GM18519 (cell line): ENCODE measurements at regions not wholly inside any gene's neighbourhood (a gene's known extent, or its start where the extent isn't known, plus 50 kb on each side); places are given as distances from the start of the nearest gene placed in this dataset.
A peak's percentile ranks its signal among the peaks of the same experiment; 100 is the strongest.

Experiments
- ATAC-seq: cut with Tn5 transposase; IDR thresholded peaks from one replicate; pipeline ENCODE4 v1.9.1; 2021; ENCODE audit warnings: mild to moderate bottlenecking, moderate library complexity; ENCODE audit not compliant: unreplicated experiment, low FRiP score

DNA sequence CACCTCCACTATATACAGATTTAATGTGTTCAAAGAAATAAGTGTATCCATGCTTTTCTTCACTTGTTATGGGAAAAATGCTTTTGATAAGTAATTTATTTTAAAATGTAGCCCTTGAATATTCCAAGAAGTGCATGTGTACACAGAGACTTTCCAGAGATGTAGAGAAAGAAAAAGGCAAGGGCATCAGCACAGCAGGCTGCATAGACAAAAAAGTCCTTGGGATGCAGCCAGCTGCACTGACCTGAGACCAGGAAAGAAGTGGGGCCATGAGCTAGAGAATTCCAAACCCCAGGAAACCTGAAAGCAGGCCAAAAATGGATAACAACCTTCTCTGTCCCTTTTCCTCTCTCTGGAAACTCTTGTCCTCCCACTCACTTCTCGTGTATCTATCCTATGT, 51.6 kb upstream of the PRDM8 start:
- ATAC-seq = no peak

DNA sequence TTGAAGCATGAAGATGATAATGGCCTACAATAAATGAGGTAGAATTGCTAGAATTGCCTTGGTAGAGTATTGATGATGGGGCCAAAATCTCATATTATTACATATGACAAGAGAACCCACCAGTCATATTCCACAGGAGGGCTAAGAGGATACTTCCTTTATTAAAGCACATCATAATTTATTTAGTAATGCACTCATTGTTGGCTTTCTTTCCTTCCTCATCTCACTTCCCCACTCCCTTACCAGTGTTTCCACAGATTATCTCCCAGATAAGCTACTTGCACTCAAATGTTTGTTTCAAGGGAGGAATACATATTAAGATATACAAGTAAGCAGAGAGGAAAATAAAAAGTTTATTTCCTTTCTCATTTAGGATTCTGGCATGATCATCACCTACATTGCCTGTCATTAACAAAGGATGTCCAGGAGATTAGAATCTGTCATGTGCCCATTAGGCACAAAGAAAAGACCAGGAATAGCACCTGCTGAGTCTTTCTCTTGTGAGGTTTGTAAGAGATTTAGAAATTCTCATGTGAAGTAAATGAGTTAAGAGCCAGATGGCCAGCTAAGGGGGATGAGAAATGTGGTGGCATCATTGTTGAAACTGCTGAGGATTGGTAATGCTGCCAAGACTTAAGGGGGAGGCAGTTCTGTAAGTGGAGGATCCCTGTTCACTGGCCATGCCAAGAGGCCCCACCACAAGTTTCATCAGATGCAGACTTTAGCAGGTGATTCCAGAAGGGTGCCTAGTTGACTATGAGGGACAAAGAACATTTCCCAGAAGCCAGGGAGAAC, 52.4 kb upstream of the PRDM8 start:
- no peak for ATAC-seq

DNA sequence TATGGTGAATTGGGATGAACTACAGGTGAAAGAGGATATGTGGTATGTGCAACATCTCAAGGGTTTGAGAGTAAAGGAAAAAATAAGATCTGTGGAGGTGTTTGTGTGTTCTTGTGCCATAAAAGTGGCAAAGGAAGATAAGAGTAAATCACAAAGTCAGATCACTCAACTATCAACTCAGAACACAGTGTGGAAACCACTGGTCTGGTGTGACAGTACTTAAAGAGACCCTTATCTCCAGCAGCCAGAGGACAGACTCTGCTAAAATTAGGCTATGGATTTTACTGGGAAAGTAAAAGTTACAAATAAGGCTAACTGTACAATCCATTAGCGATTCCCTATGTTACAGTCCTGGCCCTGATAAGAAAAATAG, 54.0 kb upstream of the PRDM8 start:
- no peak for ATAC-seq

DNA sequence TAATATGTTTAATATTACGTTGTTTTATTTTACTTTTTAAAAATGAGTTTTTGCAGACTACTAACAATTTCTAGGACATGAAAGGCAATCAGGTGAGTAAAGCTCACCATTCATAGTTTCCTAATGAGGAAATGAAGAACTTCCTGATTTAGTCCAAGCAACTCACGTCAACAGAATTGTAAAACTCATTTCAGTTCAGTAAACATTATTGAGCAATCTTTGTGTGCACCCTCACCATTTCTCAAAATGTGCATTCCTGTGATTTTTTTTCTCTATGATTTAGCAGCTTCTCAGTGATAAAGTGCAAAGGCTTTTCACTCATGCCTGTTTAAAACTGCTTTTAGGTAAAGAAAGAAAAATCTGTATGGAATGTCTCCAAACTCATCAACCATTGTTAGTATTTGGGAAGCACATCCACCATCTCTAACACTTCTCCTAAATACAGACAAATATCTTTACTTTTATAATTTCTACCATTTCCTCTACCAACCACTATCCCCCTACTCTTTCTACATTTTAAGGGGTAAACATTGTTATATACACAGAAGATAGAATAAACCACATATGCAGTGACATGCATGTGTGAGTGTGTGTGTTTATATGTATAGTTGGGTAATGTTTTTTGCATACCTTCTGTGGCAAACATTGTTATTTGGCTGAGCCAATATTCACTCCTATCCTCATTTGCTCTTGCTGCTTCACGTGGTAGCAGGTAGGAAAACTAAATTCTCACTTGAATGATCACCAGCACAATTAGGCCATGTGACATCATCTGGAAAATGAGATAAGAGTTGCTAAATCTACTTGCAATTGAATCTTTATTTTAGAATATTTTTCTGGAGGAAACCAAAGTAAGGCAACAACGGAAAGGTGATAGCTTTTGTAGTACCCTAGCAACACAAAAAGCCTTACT, 54.7 kb upstream of the PRDM8 start:
- ATAC-seq = no peak

DNA sequence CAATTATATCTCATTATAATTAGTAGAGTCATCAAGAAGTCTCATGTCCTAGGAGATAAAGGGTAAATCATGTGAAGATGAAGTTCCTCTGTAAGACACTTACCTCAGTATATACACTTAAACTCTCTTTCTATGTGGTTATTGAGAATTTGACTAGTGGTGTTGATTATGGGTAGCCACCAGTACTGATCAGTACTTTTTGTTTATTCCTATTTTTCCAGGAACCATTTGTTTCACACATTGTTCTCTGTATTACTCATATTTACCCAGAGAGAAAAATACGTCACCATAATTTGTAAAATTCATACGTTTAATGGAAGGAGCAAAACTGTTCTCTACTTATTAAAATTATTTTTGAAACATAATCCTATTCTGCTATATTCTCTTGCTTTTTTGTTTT, 55.8 kb upstream of the PRDM8 start:
- ATAC-seq = no peak

DNA sequence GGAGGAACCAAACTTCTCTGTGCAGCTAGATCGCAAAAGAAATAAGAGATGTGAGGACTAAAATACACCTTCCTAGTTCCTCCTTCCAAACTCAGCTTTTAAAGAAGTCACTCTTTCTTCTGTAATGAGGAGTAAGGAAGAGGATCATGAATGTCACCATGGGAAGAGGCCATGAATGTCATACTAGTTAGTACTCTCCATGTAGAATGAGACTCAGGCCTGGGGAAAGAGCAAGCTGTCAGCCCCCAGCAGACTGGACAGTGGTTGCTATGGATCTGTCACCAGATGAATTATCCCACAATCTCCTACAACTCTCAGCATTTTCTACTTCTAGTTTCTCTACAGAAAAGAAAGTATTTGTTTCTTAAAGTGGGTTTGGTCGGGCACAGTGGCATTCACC, 57.1 kb upstream of the PRDM8 start:
- ATAC-seq = no peak

DNA sequence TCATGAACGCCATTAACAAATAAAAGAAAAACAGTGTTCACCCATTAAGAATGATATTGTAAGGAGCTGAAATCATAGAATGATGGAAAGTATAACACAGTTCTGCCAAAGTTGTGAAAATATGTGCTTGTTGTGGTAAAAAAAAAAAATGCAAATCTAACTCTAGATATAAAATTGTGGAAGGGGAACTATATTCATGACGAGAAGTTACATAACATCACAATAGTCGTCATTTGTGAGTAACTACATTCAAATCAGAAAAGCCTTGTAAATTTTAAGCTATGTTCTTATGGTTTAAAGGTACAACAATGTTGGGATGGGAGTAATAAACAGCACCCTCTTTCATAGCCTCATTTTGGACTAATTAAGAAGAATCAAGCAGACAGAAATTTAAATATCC, 57.6 kb upstream of the PRDM8 start:
- no peak for ATAC-seq

DNA sequence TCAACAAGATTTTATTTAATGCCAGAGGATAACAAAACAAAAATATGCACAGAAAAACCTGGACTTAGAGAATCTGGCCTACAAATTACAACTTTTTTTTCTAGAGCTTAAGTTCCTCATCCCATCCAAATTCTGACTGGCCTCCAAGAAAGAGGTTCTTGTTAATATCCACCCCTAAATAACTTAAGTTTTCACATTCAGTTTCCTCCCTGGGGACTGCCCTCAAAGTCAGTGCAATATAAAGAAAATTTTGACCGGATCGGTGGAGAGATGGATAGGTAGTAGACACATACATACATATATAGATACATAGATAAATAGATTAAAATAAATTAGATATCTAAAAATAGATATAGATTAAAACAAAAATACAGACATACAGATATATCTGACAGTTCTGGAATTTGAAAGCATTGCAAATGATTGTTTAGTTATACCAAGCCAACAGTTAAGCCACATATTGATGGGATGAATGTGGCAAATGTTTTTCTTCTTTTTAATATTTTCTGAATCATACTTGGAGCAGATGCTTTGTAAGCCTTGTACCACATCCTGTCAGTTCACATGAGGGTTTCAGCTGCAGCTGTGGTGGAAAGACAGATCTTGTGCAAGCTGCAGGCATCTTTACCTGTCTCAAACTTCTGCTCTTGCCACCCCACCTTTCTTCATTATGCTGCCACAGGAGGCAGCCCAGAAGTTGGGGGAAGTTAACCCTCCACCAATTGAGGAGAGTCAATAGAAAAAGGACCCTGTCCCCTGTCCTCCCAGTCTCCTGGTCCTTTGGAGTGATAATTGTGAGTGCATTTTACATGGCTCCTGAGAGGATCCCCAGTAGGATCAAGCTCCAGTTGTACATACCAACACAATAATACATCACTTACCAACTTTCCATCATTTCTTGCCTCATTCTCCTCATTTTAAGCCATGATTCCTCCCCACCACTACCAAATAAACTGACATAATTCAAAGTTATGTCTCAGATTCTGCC, 58.5 kb upstream of the PRDM8 start:
- ATAC-seq = peak; percentile 92

DNA sequence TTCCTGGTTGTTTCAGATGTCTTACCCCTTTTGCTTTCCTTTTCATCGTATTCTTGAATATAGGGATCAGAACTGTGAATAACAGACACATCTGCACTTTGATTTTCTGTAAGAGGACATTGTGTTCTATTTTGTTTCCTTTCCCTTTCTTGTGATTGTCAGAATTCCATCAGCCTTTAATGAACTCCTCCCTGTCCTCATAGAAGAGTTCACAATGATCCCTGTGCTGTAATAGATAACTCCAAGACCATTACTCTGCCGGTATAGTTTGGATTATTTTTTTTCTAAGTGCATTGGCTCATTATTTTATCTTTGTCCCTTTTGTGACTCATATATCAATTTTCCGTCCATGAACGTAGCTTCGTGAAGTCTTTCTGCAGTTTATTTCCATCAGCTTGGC, 59.7 kb upstream of the PRDM8 start:
- no peak for ATAC-seq

DNA sequence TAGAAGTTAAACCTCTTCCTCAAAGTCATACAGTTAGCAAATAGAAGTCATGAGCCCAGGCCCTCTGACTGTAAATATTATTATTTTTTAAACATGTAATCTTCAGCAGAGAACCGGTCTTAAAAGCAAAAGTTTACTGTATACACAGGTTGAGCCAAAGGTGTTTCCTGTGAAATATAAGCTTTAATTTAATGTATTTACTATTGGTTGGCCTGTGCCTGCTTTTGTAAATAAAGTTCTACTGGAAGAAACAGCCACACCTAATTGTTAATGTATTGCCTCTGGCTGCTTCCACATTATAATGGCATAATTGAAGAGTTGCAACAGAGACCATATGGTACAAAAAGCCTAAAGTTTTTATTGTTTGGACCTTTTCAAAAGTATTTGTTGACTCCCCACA, 61.0 kb upstream of the PRDM8 start:
- ATAC-seq = no peak

DNA sequence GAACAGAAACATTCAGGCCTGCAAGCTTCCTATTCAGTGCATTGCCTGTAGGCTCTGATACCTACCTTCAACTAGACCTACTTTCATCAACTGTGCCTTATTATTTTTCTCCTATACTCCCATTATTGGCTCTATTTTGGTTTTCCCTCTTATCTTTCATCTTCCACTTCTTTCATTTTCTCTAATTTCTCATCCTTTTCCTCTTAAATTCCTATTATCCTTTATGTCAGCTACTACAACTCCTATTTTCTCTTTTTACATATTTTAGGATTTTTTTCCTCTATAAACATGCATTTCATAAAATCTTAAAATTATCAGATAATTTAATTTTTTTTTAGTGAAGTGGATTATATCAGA, 61.6 kb upstream of the PRDM8 start:
- no peak for ATAC-seq

DNA sequence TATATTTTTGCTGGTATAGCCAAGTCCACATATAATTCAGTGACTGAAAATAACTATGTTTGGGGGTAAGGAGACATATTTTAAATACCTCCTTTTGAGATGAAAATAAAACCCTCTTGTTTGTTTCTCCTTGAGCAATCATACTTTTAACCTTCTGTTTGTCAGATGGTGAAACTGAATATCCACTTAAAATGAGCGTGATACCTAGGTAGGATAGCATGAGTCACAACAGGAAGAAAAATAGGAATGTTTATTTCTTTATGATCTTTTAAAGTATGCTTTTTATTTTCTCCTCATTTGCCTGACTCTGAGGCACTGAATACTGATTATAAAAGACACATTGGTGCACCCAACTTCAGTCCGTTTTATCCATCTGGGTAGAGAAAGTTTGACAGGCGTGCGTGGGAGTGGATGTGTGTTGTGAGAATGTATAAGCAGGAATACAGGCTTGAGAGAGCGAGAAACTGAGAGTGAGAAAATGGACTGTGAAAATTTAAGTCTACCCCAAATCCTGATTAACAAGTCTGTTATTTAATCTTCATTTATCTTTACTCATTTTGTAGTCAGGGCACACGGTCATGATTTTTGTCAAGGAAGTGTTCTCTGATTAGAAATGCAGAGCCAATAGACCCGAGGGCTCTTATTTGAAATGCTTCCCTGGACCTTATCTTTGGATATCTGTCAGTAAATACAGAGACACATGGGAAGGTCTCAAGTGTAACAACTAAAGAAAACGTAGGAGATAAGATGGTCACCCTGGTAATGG, 62.1 kb upstream of the ANTXR2 start:
- ATAC-seq = no peak

DNA sequence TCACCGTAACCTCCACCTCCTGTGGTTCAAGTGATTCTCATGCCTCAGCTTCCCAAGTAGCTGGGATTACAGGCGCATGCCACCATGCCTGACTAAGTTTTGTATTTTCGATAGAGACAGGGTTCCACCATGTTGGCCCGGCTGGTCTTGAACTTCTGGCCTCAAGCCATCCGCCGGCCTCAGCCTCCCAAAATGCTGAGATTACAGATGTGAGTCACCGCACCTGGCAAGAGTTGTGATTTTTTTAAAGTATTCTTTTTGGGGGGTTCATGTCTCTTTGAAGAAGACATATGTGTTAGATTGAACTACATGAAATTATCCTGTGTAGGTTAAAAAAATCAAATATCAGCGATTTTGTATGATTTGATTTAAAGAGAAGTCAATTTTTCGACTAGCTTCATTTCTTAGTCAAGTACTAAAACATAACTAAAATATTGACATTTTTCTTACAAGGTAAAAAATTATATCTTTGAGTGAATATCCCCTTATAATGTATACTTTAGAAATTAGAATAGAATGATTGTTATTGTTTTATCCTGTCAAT, 60.3 kb upstream of the ANTXR2 start:
- ATAC-seq = no peak

DNA sequence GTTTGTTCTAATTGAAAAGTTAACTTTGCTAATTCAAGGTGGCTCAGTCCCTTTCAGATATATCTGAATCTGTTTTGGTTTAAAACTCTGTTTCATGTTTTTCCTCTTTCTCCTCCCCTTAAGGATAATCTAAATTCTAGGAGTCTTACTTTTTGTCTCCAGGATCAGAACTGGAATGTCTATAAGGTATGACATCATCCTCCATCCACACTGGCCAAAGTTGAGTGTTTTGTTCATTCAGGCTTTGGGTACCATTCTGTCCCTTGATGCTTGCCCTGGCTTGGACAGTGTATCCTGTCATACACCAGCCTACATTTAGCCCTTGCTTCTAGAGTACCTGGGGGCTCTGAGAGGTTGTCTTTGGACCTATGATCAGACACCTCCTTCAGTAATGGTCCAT, 56.8 kb upstream of the ANTXR2 start:
- no peak for ATAC-seq

DNA sequence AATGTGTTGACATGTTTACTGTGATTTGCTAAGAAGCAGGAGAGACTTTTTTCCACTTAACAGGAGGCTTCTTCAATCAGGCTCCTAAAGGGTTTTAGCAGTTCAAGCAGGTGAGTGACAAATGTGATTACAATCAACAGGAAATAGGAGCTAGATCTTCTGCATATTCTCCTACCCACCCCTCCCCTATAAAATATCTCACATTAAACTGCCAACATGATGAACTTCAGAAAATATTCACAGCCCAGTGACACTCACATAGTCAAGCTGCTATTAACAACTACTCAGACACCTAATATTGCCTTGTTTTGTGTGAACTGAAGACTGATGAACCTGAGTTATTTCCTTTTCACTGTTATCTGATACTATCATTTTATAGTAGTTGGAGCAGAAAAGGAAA, 55.9 kb upstream of the ANTXR2 start:
- ATAC-seq = no peak

DNA sequence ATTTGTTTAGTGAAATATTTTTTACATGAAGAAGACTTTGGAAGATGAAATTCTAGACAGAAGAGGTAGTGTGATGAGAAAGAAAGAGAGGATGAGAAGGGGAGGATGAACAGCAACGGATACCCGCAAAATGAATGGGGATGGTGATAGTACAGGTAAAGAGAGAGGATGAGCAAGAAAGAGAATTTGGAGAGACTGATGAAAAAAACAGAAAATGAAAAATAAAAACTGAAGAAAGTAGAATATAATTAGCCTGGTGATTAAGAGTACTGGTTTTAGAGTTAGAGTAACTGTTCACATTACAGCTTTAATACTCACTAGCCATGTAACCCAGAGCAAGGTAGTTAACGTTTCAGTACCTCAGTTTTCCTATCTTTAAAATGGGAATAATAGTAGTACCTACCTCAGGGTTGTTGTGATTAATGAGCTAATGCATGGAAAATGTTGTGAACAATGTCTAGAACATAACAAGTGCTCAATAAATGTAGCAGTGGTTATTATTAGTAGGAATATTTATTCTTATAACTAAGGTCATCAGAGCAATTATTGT, 54.9 kb upstream of the ANTXR2 start:
- no peak for ATAC-seq

DNA sequence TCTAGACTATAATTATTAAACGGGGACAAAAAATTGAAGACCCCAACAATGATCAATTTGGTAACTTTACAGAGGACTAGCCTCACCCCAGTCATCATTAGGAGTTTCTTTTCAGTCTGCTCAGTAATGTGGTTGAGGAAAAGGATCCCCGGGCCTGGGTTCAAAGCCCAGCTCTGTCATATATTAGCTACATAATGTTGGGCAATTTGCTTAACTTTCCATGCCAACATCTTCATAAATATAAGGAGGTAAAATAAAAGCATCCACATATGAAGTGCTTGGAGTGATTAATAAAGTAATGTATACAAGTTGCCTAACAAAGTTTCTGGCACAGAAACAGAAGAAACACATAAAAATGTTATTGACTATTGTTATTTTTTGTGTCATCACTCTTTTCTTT, 53.4 kb upstream of the ANTXR2 start:
- no peak for ATAC-seq

DNA sequence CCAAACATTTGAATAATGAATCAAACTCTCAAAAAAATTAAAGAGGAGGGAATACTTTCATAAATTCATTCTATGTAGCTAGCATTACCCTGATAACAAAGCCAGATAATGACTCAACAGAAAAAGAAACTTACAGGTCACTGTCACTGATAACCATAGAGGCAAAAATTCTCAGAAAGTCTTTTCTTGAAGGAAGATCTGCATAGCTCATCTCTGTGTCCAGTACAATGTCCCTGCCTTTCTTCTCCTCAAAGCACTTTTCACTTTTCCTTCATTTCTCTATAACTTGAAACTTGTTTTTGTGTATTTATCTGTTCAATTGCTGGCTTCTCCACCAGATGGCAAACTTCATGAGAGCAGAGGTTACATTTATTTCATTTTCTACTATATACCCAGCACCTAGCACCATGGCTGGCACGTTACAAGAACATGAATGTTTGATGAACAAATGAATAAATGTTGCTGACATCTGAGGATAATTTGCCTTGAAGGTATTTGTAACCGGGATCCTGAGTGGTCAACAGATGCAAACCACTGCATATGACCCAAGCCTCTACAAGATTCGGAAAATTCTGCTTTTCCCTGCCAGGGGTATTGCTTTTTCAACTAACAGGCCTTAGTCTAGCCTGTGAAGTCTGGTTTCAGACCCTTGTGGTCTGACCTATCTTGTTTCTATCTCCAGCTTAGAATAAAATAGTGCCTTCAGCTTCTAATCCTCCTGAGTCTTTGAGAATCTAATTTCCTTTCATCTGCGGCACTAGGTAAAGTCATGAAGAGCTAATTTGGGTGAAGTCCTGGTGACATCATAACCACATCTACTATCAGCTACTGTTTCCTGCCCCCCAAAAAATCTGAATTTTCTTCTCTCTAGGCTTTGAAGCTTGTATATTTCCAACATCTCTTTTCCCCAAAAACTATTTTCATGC, 52.5 kb upstream of the ANTXR2 start:
- ATAC-seq = peak; percentile 47
